ENCODE measurements at regions not wholly inside any gene's neighbourhood (a gene's known extent, or its start where the extent isn't known, plus 50 kb on each side); places are given as distances from the start of the nearest gene placed in this dataset.

GRCh38 chr2:129904532-129905446, 74.7 kb upstream of the RAB6C start:
- DNase-seq: no peak

- DNase-seq: no peak
Observed at GRCh38 chr2:129905664-129906081, 73.8 kb upstream of the RAB6C start.

DNA sequence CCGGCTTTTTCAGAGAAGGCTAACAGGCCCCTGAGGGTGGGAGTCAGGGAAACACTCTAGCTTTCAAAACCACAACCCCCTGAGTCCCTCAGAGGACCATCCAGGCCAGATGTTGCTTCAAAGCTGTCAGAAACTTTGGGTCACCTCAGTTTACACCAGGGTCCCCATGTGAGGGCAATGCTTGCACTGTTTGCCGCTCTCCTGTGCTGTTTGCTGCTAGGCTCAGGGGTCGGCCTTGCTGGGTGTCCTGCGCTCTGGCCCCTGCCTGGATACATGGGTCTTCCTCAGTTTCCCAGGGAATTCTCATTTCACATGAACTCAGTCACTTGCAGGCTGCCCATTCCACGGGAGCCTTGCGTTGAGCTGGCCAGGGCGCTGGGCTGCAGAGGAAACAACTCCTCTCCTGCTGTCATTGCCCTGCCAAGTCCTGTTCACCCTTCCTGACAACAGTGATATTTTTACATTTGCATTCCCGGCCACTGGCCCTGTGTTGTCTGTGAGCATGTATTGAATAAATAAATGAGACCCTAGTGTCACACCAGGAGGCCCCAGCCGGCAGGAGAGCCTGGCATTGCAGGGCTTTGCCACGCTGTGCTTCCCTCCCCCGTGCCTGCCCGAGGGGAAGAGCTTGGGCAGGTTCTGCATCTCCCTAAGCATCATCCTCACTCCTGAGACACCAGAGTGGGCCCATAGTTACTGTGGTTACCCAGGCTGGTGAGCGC, 73.2 kb upstream of the RAB6C start:
- DNase-seq: no peak

- DNase-seq: no peak
Observed at GRCh38 chr2:129906861-129907235, 72.6 kb upstream of the RAB6C start.

- DNase-seq: no peak
Observed at GRCh38 chr2:129907256-129907998, 72.0 kb upstream of the RAB6C start.

- no peak for DNase-seq
Observed at GRCh38 chr2:129908721-129909373, 70.6 kb upstream of the RAB6C start.

- DNase-seq: no peak
Observed at GRCh38 chr2:129909651-129910418, 69.6 kb upstream of the RAB6C start.

DNA sequence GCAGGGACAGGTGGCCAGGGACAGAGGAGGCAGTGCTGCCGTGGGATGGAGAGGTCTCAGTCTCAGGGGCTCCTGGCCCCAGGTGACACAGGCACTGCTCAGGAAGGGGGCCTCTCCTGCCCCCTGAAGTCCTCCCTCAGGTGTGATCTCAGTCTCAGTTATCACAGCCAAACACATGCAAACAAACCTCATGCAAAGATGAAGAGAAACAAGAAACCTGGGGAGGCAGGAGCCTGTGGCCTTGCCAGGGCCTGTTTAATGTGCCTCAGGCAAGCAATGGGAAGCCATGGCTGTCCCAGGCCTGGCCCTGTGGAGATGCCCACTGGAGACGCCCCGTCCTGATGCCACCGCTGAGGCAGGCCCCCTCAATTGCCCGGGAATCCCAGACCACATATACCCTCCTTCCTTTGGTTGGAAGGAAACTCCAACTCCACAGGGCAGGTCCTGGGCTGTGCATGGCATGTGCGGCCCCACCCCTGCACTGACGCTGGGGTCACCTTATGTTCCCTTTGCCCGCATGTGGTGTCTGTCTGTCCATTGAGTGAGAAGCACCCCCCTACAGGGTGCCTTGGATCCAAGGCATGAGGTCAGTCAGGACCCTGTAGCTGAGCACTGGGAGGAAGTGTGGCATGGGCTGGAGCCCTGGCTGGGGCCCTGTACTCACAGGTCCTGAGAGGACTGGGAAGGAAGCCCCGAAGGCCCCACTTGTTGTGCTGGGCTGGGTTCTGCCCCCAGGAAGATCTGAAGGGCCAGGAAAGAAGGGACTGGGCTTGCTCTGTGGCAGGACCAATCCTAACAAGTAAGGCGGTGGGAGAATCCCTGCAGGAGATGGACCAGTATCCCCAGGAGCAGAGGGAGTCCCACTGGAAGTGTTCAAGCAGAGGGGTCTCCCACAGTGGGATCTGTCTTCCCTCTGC, 68.8 kb upstream of the RAB6C start:
- no peak for DNase-seq

GRCh38 chr2:129911363-129912065, 68.0 kb upstream of the RAB6C start:
- DNase-seq: no peak

DNA sequence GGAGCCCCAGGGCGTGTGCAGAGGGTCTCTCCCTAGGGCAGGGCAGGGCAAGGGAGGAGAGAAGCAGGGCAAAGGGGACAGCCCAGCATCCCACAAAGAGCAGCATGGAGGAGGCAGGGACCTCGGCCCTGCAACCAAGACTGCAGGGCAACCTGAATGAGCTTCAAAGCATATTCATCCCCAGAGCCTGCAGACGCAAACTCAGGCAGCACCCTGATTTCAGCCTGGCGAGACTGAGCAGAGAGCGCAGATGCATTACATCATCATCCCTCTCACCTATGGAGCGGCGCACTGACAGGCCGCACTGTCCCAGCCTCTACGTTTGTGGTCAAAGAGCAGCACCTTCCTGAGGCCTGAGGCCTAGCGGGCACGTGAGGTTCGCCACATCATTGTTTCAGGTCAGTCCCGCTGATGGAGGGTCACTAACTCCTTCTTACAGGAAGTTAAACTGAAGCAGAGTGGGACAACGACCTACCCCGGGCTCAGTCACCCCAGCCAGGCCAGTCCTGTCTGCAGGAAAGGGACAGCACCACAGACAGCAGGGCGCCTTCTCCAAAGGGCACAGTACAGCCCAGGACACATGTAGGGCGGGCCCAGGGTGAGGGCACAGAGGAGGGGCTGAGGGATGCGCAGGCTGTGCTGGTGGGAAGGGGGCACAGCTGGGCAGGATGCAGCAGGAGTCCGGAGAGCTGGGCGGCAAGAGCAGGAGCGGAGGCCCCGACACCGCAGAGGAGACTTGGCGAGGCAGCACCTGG, 67.2 kb upstream of the RAB6C start:
- DNase-seq: no peak

GRCh38 chr2:129912871-129913694, 66.4 kb upstream of the RAB6C start:
- DNase-seq: no peak

DNA sequence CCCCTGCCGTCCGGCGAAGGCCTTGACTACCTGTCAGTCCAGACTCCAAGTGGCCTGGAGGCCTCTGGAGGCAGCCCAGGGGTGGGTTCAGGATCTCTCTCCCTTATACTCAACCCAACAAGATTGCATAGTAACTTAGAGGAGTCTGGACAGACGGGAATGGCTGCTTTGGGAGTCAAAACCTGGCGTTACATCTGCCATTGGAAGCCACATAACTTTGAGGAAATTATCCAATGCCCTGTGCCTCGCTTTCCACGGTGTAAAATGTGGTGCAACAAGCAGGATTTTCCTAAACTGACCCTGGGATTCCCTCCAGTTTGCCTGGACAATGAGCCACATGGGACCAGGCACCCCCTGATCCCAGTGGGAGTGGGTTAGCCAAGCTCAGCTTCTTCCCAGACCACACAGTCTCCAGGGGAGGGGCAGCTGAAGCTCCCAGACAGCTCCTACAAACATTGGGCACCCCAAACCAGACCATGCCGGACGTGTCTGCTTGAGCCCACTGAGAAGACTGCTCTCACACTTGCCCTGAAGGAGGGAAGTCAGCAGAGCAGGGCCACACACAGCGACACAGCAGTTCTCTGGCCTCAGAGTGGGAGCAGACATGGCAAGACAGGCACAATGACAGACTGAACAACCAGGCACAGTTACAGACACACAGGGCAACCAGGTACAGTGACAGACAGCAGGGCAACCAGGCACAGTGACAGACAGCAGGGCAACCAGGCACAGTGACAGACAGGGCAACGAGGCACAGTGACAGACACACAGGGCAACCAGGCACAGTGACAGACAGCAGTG, 65.6 kb upstream of the RAB6C start:
- DNase-seq: no peak

- DNase-seq: no peak
Observed at GRCh38 chr2:129914538-129915302, 64.7 kb upstream of the RAB6C start.

- no peak for DNase-seq
Observed at GRCh38 chr2:129915303-129915840, 64.1 kb upstream of the RAB6C start.

DNA sequence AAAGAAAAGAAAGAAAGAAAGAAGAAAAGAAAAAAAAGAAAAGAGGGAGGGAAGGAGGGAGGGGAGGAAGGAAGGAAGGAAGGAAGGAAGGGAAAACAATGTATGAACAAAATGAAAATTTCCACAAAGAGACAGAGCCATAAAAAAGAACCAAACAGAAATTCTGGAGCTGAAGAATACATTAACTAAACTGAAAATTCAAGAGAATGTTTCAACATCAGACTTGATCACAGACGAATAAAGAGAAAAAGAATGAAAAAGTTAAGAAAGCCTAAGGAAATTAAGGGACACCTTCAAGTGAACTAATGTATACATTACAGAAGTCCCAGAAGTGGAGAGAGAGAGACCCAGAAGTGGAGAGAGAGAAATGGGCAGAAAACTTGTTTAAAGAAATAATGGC, 60.9 kb upstream of the RAB6C start:
- DNase-seq: no peak

- no peak for DNase-seq
Observed at GRCh38 chr2:129922571-129923264, 56.7 kb upstream of the RAB6C start.

Measured in stimulated activated CD4-positive, alpha-beta T cell treated with anti-CD3 and anti-CD28 coated beads, Interleukin-12 subunit alpha, Interleukin-12 subunit beta, amount 100 ng/mL, for 4 hours (primary cell).